Trophoblast cell (in vitro differentiated cells and primary cell): ENCODE measurements at regions not wholly inside any gene's neighbourhood (a gene's known extent, or its start where the extent isn't known, plus 50 kb on each side); places are given as distances from the start of the nearest gene placed in this dataset.

ENCODE experiments used
- DNase-seq, 2 donors: peaks; one replicate each; pipeline ENCODE4 v3.0.0-alpha.2; 2016
- H2AFZ ChIP-seq: 2 replicates; pipeline ENCODE4 v1.6.1; 2013; ENCODE audit warnings: low read length, moderate library complexity, mild to moderate bottlenecking; ENCODE audit not compliant: insufficient read depth, poor library complexity
- H2AK5ac ChIP-seq: 2 replicates; pipeline ENCODE4 v1.6.1; 2013; ENCODE audit warnings: mild to moderate bottlenecking, low read length
- H2BK120ac ChIP-seq: 2 replicates; pipeline ENCODE4 v1.6.1; 2013; ENCODE audit warnings: low read length, mild to moderate bottlenecking, moderate library complexity; ENCODE audit not compliant: insufficient read depth, poor library complexity
- H2BK12ac ChIP-seq: 2 replicates; pipeline ENCODE4 v1.6.1; 2013; ENCODE audit warnings: mild to moderate bottlenecking, low read length, moderate library complexity
- H2BK5ac ChIP-seq: 2 replicates; pipeline ENCODE4 v1.6.1; 2013; ENCODE audit warnings: low read length, low read depth, moderate library complexity, mild to moderate bottlenecking; ENCODE audit not compliant: poor library complexity
- H3K14ac ChIP-seq: 2 replicates; pipeline ENCODE4 v1.6.1; 2013; ENCODE audit warnings: mild to moderate bottlenecking, low read length
- H3K18ac ChIP-seq: 2 replicates; pipeline ENCODE4 v1.6.1; 2013; ENCODE audit warnings: mild to moderate bottlenecking, low read length
- H3K23ac ChIP-seq: 2 replicates; pipeline ENCODE4 v1.6.1; 2013; ENCODE audit warnings: low read length
- H3K27ac ChIP-seq: 2 replicates; pipeline ENCODE4 v1.5.1; 2013; ENCODE audit warnings: low read depth, mild to moderate bottlenecking, inconsistent platforms, low read length, moderate library complexity
- H3K27me3 ChIP-seq: 2 replicates; pipeline ENCODE4 v1.6.1; 2013; ENCODE audit warnings: inconsistent platforms, mild to moderate bottlenecking, low read length, moderate library complexity; ENCODE audit not compliant: insufficient read depth
- H3K36me3 ChIP-seq, 2 experiments: 1 replicate in 1 of 2; 2 replicates in 1 of 2; pipeline ENCODE4 v1.6.1; 2013; ENCODE audit warnings: low read length in 2 of 2, mild to moderate bottlenecking in 2 of 2, moderate library complexity in 1 of 2; ENCODE audit not compliant: insufficient read depth in 2 of 2, control insufficient read depth in 1 of 2
- H3K4ac ChIP-seq: 2 replicates; pipeline ENCODE4 v1.6.1; 2013; ENCODE audit warnings: low read depth, mild to moderate bottlenecking, low read length, moderate library complexity
- H3K4me1 ChIP-seq, 2 experiments: 1 replicate in 1 of 2; 2 replicates in 1 of 2; pipeline ENCODE4 v1.6.1; 2013; ENCODE audit warnings: low read length in 2 of 2, mild to moderate bottlenecking in 2 of 2, moderate library complexity in 1 of 2; ENCODE audit not compliant: insufficient read depth in 2 of 2, control insufficient read depth in 1 of 2
- H3K4me2 ChIP-seq: 2 replicates; pipeline ENCODE4 v1.6.1; 2013; ENCODE audit warnings: inconsistent platforms, mild to moderate bottlenecking, low read length, moderate library complexity
- H3K4me3 ChIP-seq: 2 replicates; pipeline ENCODE4 v1.5.1; 2013; ENCODE audit warnings: mild to moderate bottlenecking, low read depth, low read length, inconsistent platforms
- H3K79me1 ChIP-seq: one replicate; pipeline ENCODE4 v1.6.1; 2013; ENCODE audit warnings: low read length
- H3K79me2 ChIP-seq: 2 replicates; pipeline ENCODE4 v1.6.1; 2013; ENCODE audit warnings: low read length, mild to moderate bottlenecking; ENCODE audit not compliant: control insufficient read depth, insufficient read depth, poor library complexity
- H3K9ac ChIP-seq: 2 replicates; pipeline ENCODE4 v1.6.1; 2013; ENCODE audit warnings: mild to moderate bottlenecking, low read length
- H3K9me3 ChIP-seq: 2 replicates; pipeline ENCODE4 v1.6.1; 2013; ENCODE audit warnings: low read depth, mild to moderate bottlenecking, control low read depth, inconsistent platforms, low read length; ENCODE audit not compliant: insufficient read depth
- H4K12ac ChIP-seq: 2 replicates; pipeline ENCODE4 v1.6.1; 2013; ENCODE audit warnings: low read depth, mild to moderate bottlenecking, low read length, moderate library complexity
- H4K8ac ChIP-seq: 2 replicates; pipeline ENCODE4 v1.6.1; 2013; ENCODE audit warnings: low read depth, mild to moderate bottlenecking, low read length, moderate library complexity
- H4K91ac ChIP-seq: one replicate; pipeline ENCODE4 v1.6.1; 2013; ENCODE audit warnings: low read depth, mild to moderate bottlenecking, low read length, moderate library complexity
- WGBS: extraction: QIAGEN DNeasy Blood & Tissue Kit; methylation state at CpG from one replicate; pipeline ENCODE4 v1.1.7; 2013; ENCODE audit warnings: missing lambda C conversion rate; ENCODE audit not compliant: insufficient read length, insufficient coverage; ENCODE audit errors: extremely low coverage; 5-methylcytosine and 5-hydroxymethylcytosine counted together

GRCh38 chr4:54378461-54378860 is 149.4 kb downstream of the PDGFRA start:
- Histone ChIP-seq H3K9me3 (no peaks in the 10 kb centered on the region), H4K91ac (no peak overlapping the region), H3K4me1 (peaks cover 0 to 2% of the 10 kb centered on the region in 2 experiments), H3K23ac (no peak overlapping the region), H3K36me3 (no peaks in the 10 kb centered on the region), H3K27me3 (no peaks in the 10 kb centered on the region), H2BK12ac (no peak overlapping the region), H4K12ac (no peak overlapping the region), H3K18ac (no peak overlapping the region), H3K4ac (no peak overlapping the region), H3K4me3 (no peak overlapping the region), H2BK120ac (no peak overlapping the region), H3K79me2 (no peaks in the 10 kb centered on the region), H4K8ac (no peak overlapping the region), H3K27ac (no peak overlapping the region), H3K14ac (no peak overlapping the region), H2AFZ (no peak overlapping the region), H3K79me1 (no peaks in the 10 kb centered on the region), H3K4me2 (no peak overlapping the region), H3K9ac (no peak overlapping the region), H2BK5ac (no peak overlapping the region), H2AK5ac (no peak overlapping the region)
- no CpG with 5 or more reads among the region's 1 CpG for WGBS
- DNase-seq, result peak; percentile 16 to 70

GRCh38 chr4:54384152-54384551 is 155.1 kb downstream of the PDGFRA start:
- DNase-seq, result no peak
- no CpG with 5 or more reads among the region's 5 CpGs for WGBS
- no peak overlapping the region for H2AFZ ChIP-seq
- H2BK5ac ChIP-seq, result no peak overlapping the region
- H2BK12ac ChIP-seq, result no peak overlapping the region
- no peaks in the 10 kb centered on the region for H3K4me1 ChIP-seq
- no peak overlapping the region for H3K23ac ChIP-seq
- no peaks in the 10 kb centered on the region for H3K36me3 ChIP-seq
- no peaks in the 10 kb centered on the region for H3K79me2 ChIP-seq
- no peak overlapping the region for H3K9ac ChIP-seq
- no peak overlapping the region for H2BK120ac ChIP-seq
- no peak overlapping the region for H3K4me3 ChIP-seq
- no peak overlapping the region for H4K8ac ChIP-seq
- no peaks in the 10 kb centered on the region for H3K9me3 ChIP-seq
- H3K79me1 ChIP-seq, result no peaks in the 10 kb centered on the region
- no peak overlapping the region for H4K12ac ChIP-seq
- H3K27ac ChIP-seq, result no peak overlapping the region
- no peak overlapping the region for H3K4ac ChIP-seq
- no peak overlapping the region for H2AK5ac ChIP-seq
- no peak overlapping the region for H3K18ac ChIP-seq
- no peak overlapping the region for H3K4me2 ChIP-seq
- H3K14ac ChIP-seq, result no peak overlapping the region
- no peak overlapping the region for H4K91ac ChIP-seq
- H3K27me3 ChIP-seq, result no peaks in the 10 kb centered on the region

- no CpG with 5 or more reads among the region's 6 CpGs for WGBS
- no peak overlapping the region for H3K9ac ChIP-seq
- no peak overlapping the region for H2BK120ac ChIP-seq
- no peak overlapping the region for H2AK5ac ChIP-seq
- H3K27me3 ChIP-seq, result no peaks in the 10 kb centered on the region
- H2BK12ac ChIP-seq, result no peak overlapping the region
- H2AFZ ChIP-seq, result no peak overlapping the region
- H3K79me1 ChIP-seq, result no peaks in the 10 kb centered on the region
- no peak overlapping the region for H3K14ac ChIP-seq
- H3K9me3 ChIP-seq, result no peaks in the 10 kb centered on the region
- no peak overlapping the region for H3K18ac ChIP-seq
- no peak overlapping the region for H3K4me3 ChIP-seq
- H3K4me2 ChIP-seq, result no peak overlapping the region
- H3K79me2 ChIP-seq, result no peaks in the 10 kb centered on the region
- no peak overlapping the region for H2BK5ac ChIP-seq
- no peak overlapping the region for H4K8ac ChIP-seq
- no peaks in the 10 kb centered on the region for H3K36me3 ChIP-seq
- no peak overlapping the region for H3K23ac ChIP-seq
- H4K91ac ChIP-seq, result no peak overlapping the region
- H3K4ac ChIP-seq, result no peak overlapping the region
- no peak overlapping the region for H3K27ac ChIP-seq
- peak; percentile 19 to 38 for DNase-seq
- no peak overlapping the region for H4K12ac ChIP-seq
- H3K4me1 ChIP-seq, result no peaks in the 10 kb centered on the region
Measured at GRCh38 chr4:54384563-54384962, 155.5 kb downstream of the PDGFRA start.

- no peaks in the 10 kb centered on the region for H3K4me1 ChIP-seq
- no peak overlapping the region for H3K4me3 ChIP-seq
- H3K23ac ChIP-seq, result no peak overlapping the region
- no peak overlapping the region for H3K4ac ChIP-seq
- H3K79me1 ChIP-seq, result no peaks in the 10 kb centered on the region
- no peak for DNase-seq
- H4K8ac ChIP-seq, result no peak overlapping the region
- no CpG with 5 or more reads among the region's 10 CpGs for WGBS
- no peak overlapping the region for H3K27ac ChIP-seq
- H4K91ac ChIP-seq, result no peak overlapping the region
- no peak overlapping the region for H3K14ac ChIP-seq
- H2BK12ac ChIP-seq, result no peak overlapping the region
- no peak overlapping the region for H2BK5ac ChIP-seq
- no peak overlapping the region for H2AK5ac ChIP-seq
- no peaks in the 10 kb centered on the region for H3K27me3 ChIP-seq
- H3K79me2 ChIP-seq, result no peaks in the 10 kb centered on the region
- H2AFZ ChIP-seq, result no peak overlapping the region
- no peak overlapping the region for H3K18ac ChIP-seq
- no peak overlapping the region for H4K12ac ChIP-seq
- no peak overlapping the region for H3K9ac ChIP-seq
- no peaks in the 10 kb centered on the region for H3K9me3 ChIP-seq
- no peak overlapping the region for H3K4me2 ChIP-seq
- H3K36me3 ChIP-seq, result no peaks in the 10 kb centered on the region
- no peak overlapping the region for H2BK120ac ChIP-seq
Measured at GRCh38 chr4:54386042-54386669, 157.1 kb downstream of the PDGFRA start.
